Activated T-helper 17 cell treated with anti-CD3 and anti-CD28 coated beads, Interleukin-2, amount 50 U/mL, for 72 hours (primary cell): ENCODE measurements at regions not wholly inside any gene's neighbourhood (a gene's known extent, or its start where the extent isn't known, plus 50 kb on each side); places are given as distances from the start of the nearest gene placed in this dataset.
A peak's percentile ranks its signal among the peaks of the same experiment; 100 is the strongest.

Experiments
- ATAC-seq: fragments of 150-1000 bp; cut with Tn5 transposase; replicated peaks from 2 replicates; pipeline ENCODE4 v1.10.0; 2021; ENCODE audit warnings: mild to moderate bottlenecking, moderate library complexity
- H3K27ac Mint-ChIP-seq: one replicate; pipeline ENCODE4 v1.8.0; 2022; ENCODE audit warnings: mixed read lengths
- H3K27me3 Mint-ChIP-seq: one replicate; pipeline ENCODE4 v1.8.0; 2022; ENCODE audit warnings: mixed read lengths
- H3K36me3 Mint-ChIP-seq: one replicate; pipeline ENCODE4 v1.8.0; 2022; ENCODE audit warnings: low read depth, mild to moderate bottlenecking, mixed read lengths
- H3K4me1 Mint-ChIP-seq: one replicate; pipeline ENCODE4 v1.8.0; 2022; ENCODE audit warnings: mixed read lengths
- H3K4me3 Mint-ChIP-seq: one replicate; pipeline ENCODE4 v1.8.0; 2022; ENCODE audit warnings: mild to moderate bottlenecking, mixed read lengths
- H3K9me3 Mint-ChIP-seq: one replicate; pipeline ENCODE4 v1.8.0; 2022; ENCODE audit warnings: mixed read lengths

DNA sequence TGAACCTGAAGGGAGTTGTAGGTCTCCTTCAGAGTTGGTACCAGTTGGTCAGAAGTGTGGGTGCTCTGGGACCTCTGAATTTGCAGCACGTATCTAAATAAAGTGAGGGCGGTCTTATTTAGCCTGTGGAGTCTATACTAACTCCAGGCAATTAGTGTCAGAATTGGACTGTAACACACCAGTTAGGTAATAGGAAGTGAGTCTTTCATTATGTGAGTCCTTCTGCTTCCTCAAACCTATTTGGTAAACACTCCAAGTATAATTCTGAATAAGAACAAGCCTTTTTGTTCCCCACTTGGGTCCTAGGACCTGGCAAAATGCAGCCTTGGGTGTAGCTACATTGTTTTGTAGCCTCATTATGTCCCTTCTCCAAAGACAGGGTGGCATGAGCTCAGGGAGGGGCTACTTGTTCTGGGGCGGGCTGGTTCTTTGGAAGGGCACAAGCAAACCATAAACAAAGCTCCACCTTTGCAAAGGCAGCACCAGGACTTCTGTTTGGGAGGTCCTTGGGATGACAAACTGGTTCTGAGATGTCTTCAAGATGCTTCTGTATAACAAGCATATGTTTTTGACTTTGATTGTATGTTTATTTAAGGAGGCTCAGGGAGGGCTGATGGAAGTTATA is 418.0 kb downstream of the ZNF536 start:
- no peaks in the 10 kb centered on the region for H3K9me3 Mint-ChIP-seq
- no peaks in the 10 kb centered on the region for H3K36me3 Mint-ChIP-seq
- H3K4me1 Mint-ChIP-seq: no peaks in the 10 kb centered on the region
- H3K27ac Mint-ChIP-seq: no peak overlapping the region
- no peak overlapping the region for H3K4me3 Mint-ChIP-seq
- no peak for ATAC-seq
- peaks cover 15% of the 10 kb centered on the region for H3K27me3 Mint-ChIP-seq

DNA sequence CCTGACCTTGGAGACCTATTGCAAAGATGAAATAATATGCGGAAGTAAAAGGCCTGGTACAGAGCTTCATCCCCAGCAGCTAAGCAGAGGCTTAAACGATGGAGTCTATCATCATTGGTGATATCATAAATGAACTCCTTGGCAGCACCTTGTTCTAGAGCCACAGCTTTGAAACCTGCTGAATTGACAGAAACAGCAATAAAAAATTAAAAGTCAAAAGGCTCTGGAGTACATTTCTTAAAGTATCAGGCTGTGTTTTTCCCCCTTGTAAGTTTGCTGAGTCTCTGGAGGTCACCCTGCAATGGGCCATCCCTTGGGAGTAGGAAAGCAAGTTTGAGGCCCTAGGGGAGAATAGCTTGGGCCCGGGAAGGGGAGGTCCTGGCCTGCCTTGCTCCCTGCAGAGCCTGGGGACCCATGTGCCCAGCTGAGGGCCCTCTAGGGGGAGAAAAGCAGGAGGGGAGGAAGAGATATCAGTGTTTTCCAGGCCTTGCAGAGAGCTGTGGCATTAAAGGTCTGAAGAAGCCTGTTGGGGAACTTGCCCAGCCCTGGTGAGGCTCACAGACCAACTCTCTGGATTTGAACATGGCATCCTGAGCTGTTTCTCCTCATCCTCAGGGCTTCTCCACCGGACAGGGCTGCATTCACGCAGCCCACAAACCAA is 416.1 kb downstream of the ZNF536 start:
- no peaks in the 10 kb centered on the region for H3K4me1 Mint-ChIP-seq
- peaks cover 19% of the 10 kb centered on the region for H3K27me3 Mint-ChIP-seq
- H3K4me3 Mint-ChIP-seq: no peak overlapping the region
- no peak for ATAC-seq
- no peak overlapping the region for H3K27ac Mint-ChIP-seq
- no peaks in the 10 kb centered on the region for H3K9me3 Mint-ChIP-seq
- no peaks in the 10 kb centered on the region for H3K36me3 Mint-ChIP-seq

DNA sequence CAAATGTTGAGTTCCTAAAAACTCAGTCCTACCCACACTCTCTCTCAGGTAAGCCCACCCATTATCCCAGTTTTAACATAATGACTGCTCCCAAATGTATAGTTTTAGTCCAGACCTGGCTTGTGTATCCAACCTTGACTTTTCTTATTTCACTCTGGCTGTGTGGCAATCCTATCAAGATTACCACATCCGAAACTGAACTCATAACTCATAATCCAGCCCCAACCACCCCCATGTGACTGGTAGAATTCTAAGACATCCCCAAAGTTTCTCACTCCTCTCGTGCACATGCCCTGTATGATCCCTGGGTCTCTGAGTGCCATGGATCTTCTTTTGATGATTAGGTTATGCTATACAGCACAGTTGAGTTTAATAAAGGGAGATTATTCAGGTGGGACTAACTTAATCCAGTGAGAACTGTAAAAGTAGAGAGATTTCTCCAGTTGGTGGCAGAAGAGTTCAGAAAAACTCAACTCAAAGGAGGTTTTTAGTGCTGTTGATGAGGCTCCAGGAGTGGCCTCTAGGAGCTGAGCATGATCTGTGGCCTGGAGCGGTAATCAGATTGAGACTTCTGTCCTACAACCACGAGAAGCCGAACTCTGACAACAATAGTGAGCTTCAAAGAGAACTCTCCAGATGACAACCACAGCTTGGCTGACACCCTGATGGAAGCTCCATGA is 413.4 kb downstream of the ZNF536 start:
- Mint-ChIP-seq H3K27me3 (peaks cover 25% of the 10 kb centered on the region), H3K27ac (no peak overlapping the region), H3K4me3 (no peak overlapping the region), H3K36me3 (no peaks in the 10 kb centered on the region), H3K9me3 (no peaks in the 10 kb centered on the region), H3K4me1 (no peaks in the 10 kb centered on the region)
- no peak for ATAC-seq

DNA sequence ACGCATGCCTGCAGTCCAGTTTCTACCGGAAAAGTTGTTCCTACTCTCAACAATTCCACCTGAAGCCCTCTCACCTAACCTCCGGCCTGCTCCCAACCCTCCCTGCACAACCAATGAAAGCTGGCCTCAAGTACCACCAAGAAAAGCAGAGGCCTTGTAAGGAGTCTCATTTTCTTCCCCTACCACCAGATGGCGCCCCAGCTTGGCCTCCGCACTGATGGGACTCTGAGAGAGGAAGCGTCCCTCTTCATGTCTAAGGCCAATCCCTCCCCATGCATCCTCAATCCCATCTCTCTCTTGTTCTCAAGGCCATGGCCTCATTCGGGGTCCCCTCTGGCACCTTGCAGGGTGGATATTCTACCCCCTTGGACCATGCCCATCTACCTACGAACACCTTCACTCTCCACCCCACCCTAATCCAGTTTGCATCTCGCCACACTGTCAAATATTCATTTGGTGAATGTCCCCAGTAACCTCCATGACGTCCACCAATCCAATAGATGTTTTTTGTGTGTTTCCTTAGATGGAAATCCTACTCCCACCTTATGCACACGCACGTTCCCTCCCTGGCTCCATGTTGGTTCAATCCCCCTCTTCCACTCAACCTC is 412.8 kb downstream of the ZNF536 start:
- no peaks in the 10 kb centered on the region for H3K36me3 Mint-ChIP-seq
- H3K9me3 Mint-ChIP-seq: no peaks in the 10 kb centered on the region
- H3K4me1 Mint-ChIP-seq: no peaks in the 10 kb centered on the region
- H3K4me3 Mint-ChIP-seq: no peak overlapping the region
- H3K27ac Mint-ChIP-seq: no peak overlapping the region
- ATAC-seq: peak; percentile 53
- peaks cover 28% of the 10 kb centered on the region for H3K27me3 Mint-ChIP-seq

DNA sequence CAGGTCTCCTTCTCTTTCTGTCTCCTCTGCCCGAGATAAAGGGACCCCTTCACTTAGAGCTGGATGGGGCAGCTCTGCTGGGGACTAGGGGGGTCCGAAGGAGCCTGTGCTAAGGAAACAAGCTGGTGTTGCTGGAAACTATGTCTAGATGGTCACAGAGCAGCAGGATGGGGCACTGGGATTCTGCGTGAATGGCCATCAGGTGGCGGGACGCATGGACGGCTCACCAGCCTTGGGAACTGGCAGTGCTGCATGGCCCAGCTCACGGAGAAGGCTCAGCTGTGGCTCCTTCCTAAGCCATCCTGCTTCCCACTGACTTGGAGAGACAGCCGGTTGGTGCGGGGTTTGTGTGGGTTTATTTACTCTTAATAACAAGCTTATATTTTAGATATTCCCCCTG is 411.8 kb downstream of the ZNF536 start:
- Mint-ChIP-seq H3K4me1 (no peaks in the 10 kb centered on the region), H3K4me3 (no peak overlapping the region), H3K27ac (no peak overlapping the region), H3K36me3 (no peaks in the 10 kb centered on the region), H3K27me3 (peaks cover 25% of the 10 kb centered on the region), H3K9me3 (no peaks in the 10 kb centered on the region)
- ATAC-seq: no peak

DNA sequence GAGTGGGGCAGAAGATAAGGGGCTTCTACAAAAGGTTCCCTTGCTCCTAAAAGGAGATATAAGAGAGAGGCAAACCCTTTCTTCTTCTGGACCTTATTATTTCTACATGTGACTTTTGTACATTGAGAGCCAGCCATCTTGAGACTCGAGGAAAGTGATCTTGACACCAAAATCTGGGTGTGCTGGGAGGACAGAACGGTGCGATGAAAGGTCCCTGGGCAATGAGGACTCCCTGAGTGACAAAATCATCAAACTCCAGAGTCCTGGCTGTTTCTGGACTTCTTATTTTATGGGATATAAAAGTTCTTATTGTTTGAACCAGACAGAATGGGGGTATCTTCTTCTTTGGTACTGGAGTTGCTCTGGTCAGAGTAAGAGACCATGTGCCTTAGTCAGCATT is 411.0 kb downstream of the ZNF536 start:
- no peak overlapping the region for H3K27ac Mint-ChIP-seq
- peaks cover 30% of the 10 kb centered on the region for H3K27me3 Mint-ChIP-seq
- no peaks in the 10 kb centered on the region for H3K36me3 Mint-ChIP-seq
- H3K4me3 Mint-ChIP-seq: no peak overlapping the region
- H3K4me1 Mint-ChIP-seq: no peaks in the 10 kb centered on the region
- no peak for ATAC-seq
- H3K9me3 Mint-ChIP-seq: no peaks in the 10 kb centered on the region

DNA sequence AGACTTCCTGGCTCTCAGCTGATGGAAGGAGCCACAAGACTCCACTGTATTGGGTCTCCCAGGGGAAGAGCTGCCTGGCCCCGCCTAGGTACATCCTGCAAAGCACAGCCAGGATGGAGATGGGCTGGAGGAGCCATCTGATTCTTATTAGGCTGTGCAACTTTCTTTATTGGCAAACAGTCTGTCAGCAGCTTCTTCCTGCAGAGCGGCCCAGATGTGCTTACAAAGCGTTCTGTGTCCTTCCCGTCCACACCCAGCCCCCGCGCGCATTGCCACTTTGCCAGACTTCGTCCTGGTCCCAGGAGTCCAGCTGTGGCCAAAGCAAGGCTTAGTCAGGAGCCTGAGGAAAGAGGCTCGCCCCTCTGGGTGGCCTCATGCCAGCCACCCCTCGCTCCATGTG is 409.3 kb downstream of the ZNF536 start:
- Mint-ChIP-seq H3K4me1 (no peaks in the 10 kb centered on the region), H3K4me3 (no peak overlapping the region), H3K27ac (no peak overlapping the region), H3K27me3 (peaks cover 32% of the 10 kb centered on the region), H3K36me3 (no peaks in the 10 kb centered on the region), H3K9me3 (no peaks in the 10 kb centered on the region)
- no peak for ATAC-seq

DNA sequence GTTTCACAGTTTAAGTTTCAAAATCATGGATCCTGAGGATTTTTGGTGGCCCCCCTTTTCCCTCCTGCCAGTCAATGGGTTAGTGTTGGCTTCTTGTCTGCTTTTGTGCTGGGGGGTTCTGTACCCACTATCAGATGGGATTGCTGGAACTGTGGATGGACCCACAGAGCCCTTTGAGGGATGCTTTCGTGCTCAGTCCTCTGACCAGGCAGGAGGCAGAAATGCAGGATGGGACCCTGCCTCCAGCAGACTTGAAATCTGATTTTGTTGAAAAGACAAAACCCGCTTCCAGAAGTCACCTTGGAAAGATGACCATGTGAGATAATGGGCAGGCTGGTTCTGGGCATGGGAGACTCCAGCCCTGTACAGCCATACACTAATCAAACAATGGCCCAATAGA is 408.9 kb downstream of the ZNF536 start:
- no peak for ATAC-seq
- Mint-ChIP-seq H3K4me1 (no peaks in the 10 kb centered on the region), H3K36me3 (no peaks in the 10 kb centered on the region), H3K4me3 (no peak overlapping the region), H3K27me3 (peaks cover 32% of the 10 kb centered on the region), H3K27ac (no peak overlapping the region), H3K9me3 (no peaks in the 10 kb centered on the region)

DNA sequence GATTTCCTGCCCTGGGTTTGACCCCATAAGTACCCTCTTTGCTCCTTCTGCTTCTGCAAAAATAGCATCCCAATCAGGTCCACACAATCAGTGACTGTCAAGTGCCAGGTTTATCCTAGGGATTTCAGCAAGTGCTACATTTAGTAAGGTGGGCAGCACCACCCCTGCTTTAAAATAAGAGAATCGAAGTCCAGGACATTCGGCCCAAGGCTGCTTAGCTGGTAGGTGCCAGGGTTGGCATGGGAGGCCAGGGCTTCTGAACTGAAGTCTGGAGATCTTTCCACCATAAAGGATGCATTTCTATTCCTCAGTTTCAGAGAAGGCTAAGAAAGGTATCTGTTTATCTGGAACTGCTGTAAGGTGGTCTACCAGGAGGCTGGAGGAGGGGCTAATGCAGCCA is 408.3 kb downstream of the ZNF536 start:
- no peak overlapping the region for H3K4me3 Mint-ChIP-seq

DNA sequence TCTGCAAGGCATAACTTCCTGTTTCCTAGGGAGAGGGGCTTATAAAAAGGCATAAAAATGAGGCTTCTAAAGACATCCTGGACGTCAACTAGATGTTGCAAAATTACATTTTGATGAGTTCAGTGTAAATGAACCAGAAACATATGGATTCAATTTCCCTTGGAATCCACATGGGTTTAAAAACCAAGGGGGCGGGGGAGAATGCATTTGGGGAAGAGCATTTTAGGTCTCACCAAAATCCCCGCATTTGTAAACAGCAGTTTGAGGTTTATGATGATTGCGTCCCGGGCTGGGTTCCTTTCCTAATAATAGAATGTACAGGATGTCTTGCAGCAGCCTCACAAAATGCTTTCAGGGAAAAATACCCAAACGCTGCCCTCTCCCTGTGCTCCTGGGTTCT is 407.8 kb downstream of the ZNF536 start:
- H3K27ac Mint-ChIP-seq: no peak overlapping the region
- H3K4me1 Mint-ChIP-seq: no peaks in the 10 kb centered on the region
- peaks cover 26% of the 10 kb centered on the region for H3K27me3 Mint-ChIP-seq
- no peak overlapping the region for H3K4me3 Mint-ChIP-seq
- ATAC-seq: no peak
- no peaks in the 10 kb centered on the region for H3K9me3 Mint-ChIP-seq
- no peaks in the 10 kb centered on the region for H3K36me3 Mint-ChIP-seq

More for the DNA sequence above, 408.3 kb downstream of the ZNF536 start:
- H3K36me3 Mint-ChIP-seq: no peaks in the 10 kb centered on the region
- H3K4me1 Mint-ChIP-seq: no peaks in the 10 kb centered on the region
- H3K27ac Mint-ChIP-seq: no peak overlapping the region
- no peak for ATAC-seq
- peaks cover 30% of the 10 kb centered on the region for H3K27me3 Mint-ChIP-seq
- H3K9me3 Mint-ChIP-seq: no peaks in the 10 kb centered on the region

DNA sequence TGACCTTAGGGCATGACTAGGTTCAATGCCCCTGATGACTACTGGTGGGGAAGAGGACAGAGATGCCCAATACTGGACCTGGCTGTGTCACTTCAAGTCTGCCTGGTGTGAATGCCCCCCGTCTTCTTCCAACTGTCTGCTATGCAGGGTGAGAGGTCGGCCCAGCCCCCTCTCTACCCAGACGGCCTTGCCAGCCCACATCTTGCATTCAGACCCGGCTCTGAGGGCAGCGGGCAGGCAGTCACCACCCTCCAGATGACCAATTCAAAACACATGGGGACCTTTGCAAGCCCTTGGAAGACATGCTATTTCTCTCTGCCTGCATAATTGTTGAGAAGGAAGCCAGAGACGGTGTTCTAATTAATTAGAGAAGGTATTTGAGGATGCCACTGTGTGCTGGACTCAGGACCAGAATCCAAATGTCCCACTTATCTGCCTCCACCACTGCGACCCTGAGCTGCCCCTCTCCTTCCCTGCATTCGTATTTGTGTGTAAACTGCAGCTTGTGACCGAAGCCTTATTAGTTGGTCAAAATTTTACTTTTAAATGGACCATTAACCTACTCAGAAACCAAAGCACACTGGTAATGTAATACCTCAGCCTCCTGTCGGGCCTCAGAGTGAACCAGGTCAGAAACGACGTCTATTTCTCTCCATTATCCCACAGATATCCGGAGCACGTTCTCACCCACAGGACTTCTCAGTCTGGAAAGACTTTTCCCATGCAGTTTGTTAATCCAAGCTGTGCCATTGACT is 407.0 kb downstream of the ZNF536 start:
- Mint-ChIP-seq H3K9me3 (no peaks in the 10 kb centered on the region), H3K4me3 (no peak overlapping the region), H3K27me3 (peaks cover 21% of the 10 kb centered on the region), H3K4me1 (no peaks in the 10 kb centered on the region), H3K27ac (no peak overlapping the region), H3K36me3 (no peaks in the 10 kb centered on the region)
- ATAC-seq: no peak

DNA sequence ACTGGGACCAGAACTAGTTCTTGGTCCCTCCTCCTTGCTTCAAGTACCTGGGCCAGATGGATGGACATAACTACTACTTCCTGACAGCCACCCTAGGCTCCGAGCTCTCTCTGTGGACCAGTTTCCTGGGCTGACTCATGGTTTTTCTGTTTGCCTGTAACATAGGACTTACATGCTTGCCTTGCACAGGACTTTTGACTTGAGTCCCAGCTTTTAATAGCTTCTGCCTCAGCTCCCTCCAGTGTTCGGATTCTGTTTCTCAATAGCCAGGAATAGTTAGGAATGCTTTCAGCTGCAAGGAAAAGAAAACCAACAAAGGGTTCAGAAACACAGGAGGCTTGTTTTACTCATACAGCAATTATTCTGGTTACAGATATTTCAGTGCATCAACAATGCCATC is 405.9 kb downstream of the ZNF536 start:
- no peak overlapping the region for H3K4me3 Mint-ChIP-seq
- H3K9me3 Mint-ChIP-seq: peaks cover 4% of the 10 kb centered on the region
- peaks cover 17% of the 10 kb centered on the region for H3K27me3 Mint-ChIP-seq
- no peak for ATAC-seq
- no peaks in the 10 kb centered on the region for H3K4me1 Mint-ChIP-seq
- H3K27ac Mint-ChIP-seq: no peak overlapping the region
- no peaks in the 10 kb centered on the region for H3K36me3 Mint-ChIP-seq

DNA sequence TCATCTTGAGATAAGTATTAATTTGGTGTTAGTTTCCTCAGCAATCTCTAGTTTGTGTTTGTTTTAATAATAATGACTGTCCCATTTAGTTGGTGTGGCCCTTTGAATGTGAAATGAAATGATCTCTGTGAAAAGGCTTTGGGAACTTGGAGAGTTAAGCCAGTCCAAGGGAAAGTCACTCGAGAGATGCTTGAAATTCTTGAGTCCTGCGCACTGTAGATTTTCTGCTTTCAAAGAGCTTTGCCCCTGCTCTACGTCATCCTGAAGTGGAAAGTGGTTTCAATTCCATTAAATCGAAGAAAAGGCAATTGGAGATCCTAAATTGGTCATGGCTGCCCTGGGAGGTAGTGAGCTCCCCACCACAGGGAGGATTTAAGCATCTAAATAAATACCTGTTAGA is 403.8 kb downstream of the ZNF536 start:
- Mint-ChIP-seq H3K4me3 (no peak overlapping the region), H3K27me3 (peaks cover 16% of the 10 kb centered on the region), H3K27ac (no peak overlapping the region), H3K36me3 (no peaks in the 10 kb centered on the region), H3K9me3 (peaks cover 4% of the 10 kb centered on the region), H3K4me1 (no peaks in the 10 kb centered on the region)
- no peak for ATAC-seq

DNA sequence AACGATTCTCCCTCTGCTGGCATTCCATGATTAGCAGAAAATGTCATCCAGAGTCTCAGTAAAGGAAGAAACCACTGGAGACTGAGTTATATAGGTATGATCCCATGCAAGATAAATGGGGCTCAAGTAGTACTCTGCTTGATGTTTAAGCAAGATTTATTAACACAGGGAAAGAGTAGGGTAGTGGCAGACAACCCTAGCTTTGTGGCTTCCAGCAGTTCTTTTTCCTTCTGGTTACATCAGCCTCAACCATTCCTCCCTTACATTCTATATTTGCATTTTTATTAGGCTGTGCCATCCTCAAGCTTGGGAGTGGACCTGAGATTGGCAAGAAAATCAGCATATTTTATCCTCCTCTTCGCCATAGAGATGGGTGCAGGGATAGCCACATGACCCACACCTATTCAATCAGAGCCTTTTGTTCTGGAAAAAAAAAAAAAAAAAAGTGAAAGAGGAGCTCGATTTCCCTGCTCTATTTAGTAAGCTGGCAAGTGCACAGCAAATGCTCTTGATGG is 402.1 kb downstream of the ZNF536 start:
- no peak overlapping the region for H3K4me3 Mint-ChIP-seq
- no peak overlapping the region for H3K27ac Mint-ChIP-seq
- peaks cover 4% of the 10 kb centered on the region for H3K9me3 Mint-ChIP-seq
- no peak for ATAC-seq
- no peaks in the 10 kb centered on the region for H3K36me3 Mint-ChIP-seq
- H3K27me3 Mint-ChIP-seq: peaks cover 12% of the 10 kb centered on the region
- no peaks in the 10 kb centered on the region for H3K4me1 Mint-ChIP-seq
